ENCODE measurements at regions not wholly inside any gene's neighbourhood (a gene's known extent, or its start where the extent isn't known, plus 50 kb on each side); places are given as distances from the start of the nearest gene placed in this dataset.

DNA sequence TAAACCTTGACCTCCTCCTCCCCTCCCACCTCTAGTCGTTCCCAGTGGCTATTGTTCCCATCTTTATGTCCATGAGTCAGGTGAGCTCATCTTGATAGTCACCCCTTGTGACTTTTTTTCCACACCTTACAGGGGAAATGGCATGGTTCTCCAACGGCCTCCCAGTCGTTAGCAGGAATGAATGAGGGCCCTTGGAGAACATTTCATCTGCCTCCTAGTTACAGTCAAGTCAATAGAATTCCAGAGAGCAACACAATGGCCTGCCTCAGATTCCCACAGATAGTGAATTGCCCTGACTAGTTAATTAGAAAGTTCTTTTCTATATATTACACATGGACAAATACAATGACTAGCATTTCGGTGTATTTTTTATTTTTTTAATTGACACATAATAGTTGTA is 262.6 kb downstream of the ATPSCKMT start:
- TF ChIP-seq, protein P1, sequence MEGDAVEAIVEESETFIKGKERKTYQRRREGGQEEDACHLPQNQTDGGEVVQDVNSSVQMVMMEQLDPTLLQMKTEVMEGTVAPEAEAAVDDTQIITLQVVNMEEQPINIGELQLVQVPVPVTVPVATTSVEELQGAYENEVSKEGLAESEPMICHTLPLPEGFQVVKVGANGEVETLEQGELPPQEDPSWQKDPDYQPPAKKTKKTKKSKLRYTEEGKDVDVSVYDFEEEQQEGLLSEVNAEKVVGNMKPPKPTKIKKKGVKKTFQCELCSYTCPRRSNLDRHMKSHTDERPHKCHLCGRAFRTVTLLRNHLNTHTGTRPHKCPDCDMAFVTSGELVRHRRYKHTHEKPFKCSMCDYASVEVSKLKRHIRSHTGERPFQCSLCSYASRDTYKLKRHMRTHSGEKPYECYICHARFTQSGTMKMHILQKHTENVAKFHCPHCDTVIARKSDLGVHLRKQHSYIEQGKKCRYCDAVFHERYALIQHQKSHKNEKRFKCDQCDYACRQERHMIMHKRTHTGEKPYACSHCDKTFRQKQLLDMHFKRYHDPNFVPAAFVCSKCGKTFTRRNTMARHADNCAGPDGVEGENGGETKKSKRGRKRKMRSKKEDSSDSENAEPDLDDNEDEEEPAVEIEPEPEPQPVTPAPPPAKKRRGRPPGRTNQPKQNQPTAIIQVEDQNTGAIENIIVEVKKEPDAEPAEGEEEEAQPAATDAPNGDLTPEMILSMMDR (IDR thresholded peaks at IDR 0.05): no peak
- TF ChIP-seq POLR2A (IDR thresholded peaks at IDR 0.05): no peak

Measured in right lobe of liver (tissue), 4 donors.